H1 (cell line): ENCODE measurements at regions not wholly inside any gene's neighbourhood (a gene's known extent, or its start where the extent isn't known, plus 50 kb on each side); places are given as distances from the start of the nearest gene placed in this dataset.

Source experiments
- CTCF ChIA-PET: fragments of 300-600 bp; sonication (Branson Sonifier 250); formaldehyde crosslinking; loops from one replicate; lab custom pipeline; 2021; ENCODE audit not compliant: partially characterized antibody; lab: Charles Lee
- POLR2A ChIA-PET: fragments of 300-600 bp; sonication (Branson Sonifier 250); formaldehyde crosslinking; loops from one replicate; lab custom pipeline; 2021; ENCODE audit warnings: inconsistent platforms; ENCODE audit not compliant: partially characterized antibody; lab: Charles Lee
- DNase-seq, 2 experiments: peaks; one replicate each; pipeline versions ENCODE4 v3.0.0 to v3.0.0-alpha.2; 2010 to 2022; ENCODE audit warnings: low spot score in 2 of 2, low read depth in 1 of 2, mixed read lengths in 1 of 2
- FAIRE-seq: peaks from 2 replicates; lab custom pipeline; 2011; peaks lifted over from hg19 to GRCh38; lab: Jason Lieb, UNC
- H2AFZ ChIP-seq: 2 replicates; pipeline ENCODE4 v1.8.1; 2012; ENCODE audit warnings: low read length, inconsistent platforms
- H2AK5ac ChIP-seq: 2 replicates; pipeline ENCODE4 v1.6.1; 2013; ENCODE audit warnings: low read depth, low read length
- H2BK120ac ChIP-seq: replicated peaks from 2 replicates; pipeline ENCODE3; 2013; ENCODE audit warnings: low read depth, low read length, inconsistent platforms
- H2BK12ac ChIP-seq: 2 replicates; pipeline ENCODE4 v1.6.1; 2013; ENCODE audit warnings: low read depth, low read length
- H2BK15ac ChIP-seq: 2 replicates; pipeline ENCODE4 v1.6.1; 2013; ENCODE audit warnings: low read length
- H2BK20ac ChIP-seq: 2 replicates; pipeline ENCODE4 v1.6.1; 2013; ENCODE audit warnings: low read length
- H2BK5ac ChIP-seq: 2 replicates; pipeline ENCODE4 v1.6.1; 2013; ENCODE audit warnings: low read depth, low read length
- H3K14ac ChIP-seq: 2 replicates; pipeline ENCODE4 v1.6.1; 2013; ENCODE audit warnings: inconsistent platforms; ENCODE audit not compliant: insufficient read length
- H3K18ac ChIP-seq: 2 replicates; pipeline ENCODE4 v1.6.1; 2013; ENCODE audit warnings: low read length; ENCODE audit errors: extremely low read depth
- H3K23ac ChIP-seq: 2 replicates; pipeline ENCODE4 v1.6.1; 2013; ENCODE audit warnings: inconsistent platforms; ENCODE audit not compliant: insufficient read length
- H3K23me2 ChIP-seq: 2 replicates; pipeline ENCODE4 v1.6.1; 2013; ENCODE audit warnings: low read depth, low read length
- H3K27ac ChIP-seq: 2 replicates; pipeline ENCODE4 v1.6.1; 2011; ENCODE audit warnings: low read depth, low read length, inconsistent platforms
- H3K27me3 ChIP-seq, 4 experiments: replicated peaks in 1 of 4; 1 replicate in 1 of 4; 2 replicates in 3 of 4; pipeline versions ENCODE4 v1.6.1 to v1.8.1; 2011 to 2013; ENCODE audit warnings: low read length in 3 of 4, mild to moderate bottlenecking in 3 of 4, inconsistent platforms in 2 of 4, mixed read lengths in 2 of 4, moderate library complexity in 1 of 4; ENCODE audit not compliant: control insufficient read depth in 3 of 4, insufficient read depth in 3 of 4; ENCODE audit errors: extremely low read depth in 1 of 4
- H3K36me3 ChIP-seq, 4 experiments: 2 replicates each; pipeline versions ENCODE4 v1.6.1 to v1.8.1; 2011 to 2013; ENCODE audit warnings: mild to moderate bottlenecking in 4 of 4, low read length in 3 of 4, moderate library complexity in 2 of 4, control low read depth in 1 of 4, inconsistent platforms in 1 of 4; ENCODE audit not compliant: insufficient read depth in 4 of 4, control insufficient read depth in 2 of 4
- H3K4ac ChIP-seq: replicated peaks from 2 replicates; pipeline ENCODE3; 2013; ENCODE audit warnings: low read length, low read depth, mixed read lengths, inconsistent platforms; ENCODE audit not compliant: insufficient read length
- H3K4me1 ChIP-seq, 4 experiments: replicated peaks in 1 of 4; 1 replicate in 1 of 4; 2 replicates in 3 of 4; pipeline versions ENCODE4 v1.6.1 to v1.8.1; 2011 to 2013; ENCODE audit warnings: low read length in 3 of 4, inconsistent platforms in 2 of 4, mixed read lengths in 1 of 4; ENCODE audit not compliant: insufficient read depth in 4 of 4, control insufficient read depth in 3 of 4
- H3K4me2 ChIP-seq, 2 experiments: 2 replicates each; pipeline versions ENCODE4 v1.6.1 to v1.8.1; 2011 to 2013; ENCODE audit warnings: low read depth in 2 of 2, low read length in 2 of 2, control low read depth in 1 of 2, inconsistent platforms in 1 of 2, mild to moderate bottlenecking in 1 of 2; ENCODE audit not compliant: insufficient read depth in 1 of 2
- H3K4me3 ChIP-seq, 4 experiments: fragments of 200-600, 300-600 bp in 1 of 4; sonication (generic), shearing (Covaris generic), sonication (Bioruptor Twin) in 1 of 4; 2 replicates each; pipeline versions ENCODE4 v1.5.1 to v1.8.1; 2011 to 2016; ENCODE audit warnings: low read length in 4 of 4, low read depth in 3 of 4, control low read depth in 2 of 4, inconsistent platforms in 2 of 4, mild to moderate bottlenecking in 2 of 4, mixed read lengths in 1 of 4, moderate library complexity in 1 of 4; ENCODE audit not compliant: insufficient read depth in 2 of 4; ENCODE audit errors: extremely low read depth in 1 of 4
- H3K56ac ChIP-seq: replicated peaks from 2 replicates; pipeline ENCODE3; 2013; ENCODE audit warnings: low read depth, mild to moderate bottlenecking, mixed read lengths, low read length, inconsistent platforms; ENCODE audit not compliant: insufficient read length
- H3K79me1 ChIP-seq: 2 replicates; pipeline ENCODE4 v1.6.1; 2013; ENCODE audit warnings: low read depth, low read length, control low read depth
- H3K79me2 ChIP-seq, 2 experiments: 2 replicates each; pipeline versions ENCODE4 v1.6.1 to v1.8.1; 2012 to 2013; ENCODE audit warnings: low read length in 2 of 2, mild to moderate bottlenecking in 2 of 2, inconsistent platforms in 1 of 2; ENCODE audit not compliant: insufficient read depth in 2 of 2, control insufficient read depth in 1 of 2
- H3K9ac ChIP-seq, 4 experiments: replicated peaks in 1 of 4; 1 replicate in 1 of 4; 2 replicates in 3 of 4; pipeline versions ENCODE4 v1.6.1 to v1.8.1; 2011 to 2013; ENCODE audit warnings: low read depth in 3 of 4, low read length in 3 of 4, control low read depth in 2 of 4, mild to moderate bottlenecking in 2 of 4, moderate library complexity in 2 of 4, inconsistent platforms in 1 of 4; ENCODE audit errors: extremely low read depth in 1 of 4
- H3K9me3 ChIP-seq, 2 experiments: 2 replicates each; pipeline versions ENCODE4 v1.6.1 to v1.8.1; 2012 to 2013; ENCODE audit warnings: mild to moderate bottlenecking in 2 of 2, moderate library complexity in 2 of 2, control low read depth in 1 of 2, inconsistent platforms in 1 of 2, low read depth in 1 of 2, low read length in 1 of 2, mixed read lengths in 1 of 2; ENCODE audit not compliant: insufficient read depth in 2 of 2
- H4K20me1 ChIP-seq, 2 experiments: replicated peaks in 1 of 2; 2 replicates each; pipeline versions ENCODE3 to v1.8.1; 2011 to 2013; ENCODE audit warnings: inconsistent platforms in 2 of 2, low read length in 2 of 2, mild to moderate bottlenecking in 1 of 2; ENCODE audit not compliant: insufficient read depth in 2 of 2, control insufficient read depth in 1 of 2
- H4K5ac ChIP-seq: 2 replicates; pipeline ENCODE4 v1.6.1; 2013; ENCODE audit warnings: low read length, low read depth, mixed read lengths, inconsistent platforms; ENCODE audit not compliant: insufficient read length
- H4K8ac ChIP-seq: 2 replicates; pipeline ENCODE4 v1.8.0; 2013; ENCODE audit warnings: mild to moderate bottlenecking, moderate library complexity, low read length, inconsistent platforms; ENCODE audit not compliant: insufficient read depth; ENCODE audit errors: extremely low read depth
- H4K91ac ChIP-seq: replicated peaks from 2 replicates; pipeline ENCODE3; 2013; ENCODE audit warnings: low read length, mixed read lengths, inconsistent platforms; ENCODE audit not compliant: insufficient read length
- GABPA ChIP-seq: IDR thresholded peaks from 2 replicates; pipeline ENCODE4 v1.6.1; 2011; ENCODE audit warnings: mild to moderate bottlenecking, low read length, moderate library complexity, borderline replicate concordance; ENCODE audit not compliant: insufficient read depth
- HDAC2 ChIP-seq, 2 experiments: fragments of 300-600 bp in 1 of 2; sonication (generic) in 1 of 2; IDR thresholded peaks; 2 replicates each; pipeline ENCODE4 v1.6.1; 2011 to 2012; ENCODE audit warnings: low read depth in 2 of 2, low read length in 2 of 2, mild to moderate bottlenecking in 2 of 2, moderate library complexity in 2 of 2, borderline replicate concordance in 1 of 2, inconsistent platforms in 1 of 2
- RNF2 ChIP-seq: fragments of 200-900, 300-1000 bp; sonication (generic); IDR thresholded peaks from 2 replicates; pipeline ENCODE4 v1.7.1; 2016; ENCODE audit warnings: borderline replicate concordance, low read depth, mild to moderate bottlenecking, antibody characterized with exemption, low read length; ENCODE audit not compliant: poor library complexity, severe bottlenecking; ENCODE audit errors: missing control alignments
- YY1 ChIP-seq: IDR thresholded peaks from 2 replicates; pipeline ENCODE4 v1.6.1; 2011; ENCODE audit warnings: low read depth, mild to moderate bottlenecking, low read length
- WGBS, 2 experiments: shearing (Covaris generic) in 1 of 2; methylation state at CpG; one replicate each; pipeline versions ENCODE4 v1.1.6 to v1.1.7; 2013 to 2015; ENCODE audit warnings: low lambda C conversion rate in 2 of 2, mixed read lengths in 2 of 2, inconsistent platforms in 1 of 2, low coverage in 1 of 2, missing lambda C conversion rate in 1 of 2; ENCODE audit not compliant: insufficient replicate concordance in 2 of 2, insufficient coverage in 1 of 2, insufficient read length in 1 of 2; ENCODE audit errors: extremely low coverage in 1 of 2, missing lambda C conversion rate in 1 of 2; 5-methylcytosine and 5-hydroxymethylcytosine counted together
- TF ChIP-seq, protein P1 (sequence below): IDR thresholded peaks from 2 replicates; pipeline ENCODE4 v1.6.1; 2012; ENCODE audit warnings: inconsistent platforms
- TF ChIP-seq, protein P2 (sequence below): IDR thresholded peaks from 2 replicates; pipeline ENCODE4 v1.6.1; 2011; ENCODE audit warnings: low read length, improper control_type of control experiment
- TF ChIP-seq, protein P3 (sequence below): IDR thresholded peaks from 2 replicates; pipeline ENCODE4 v1.6.1; 2012; ENCODE audit warnings: low read length, inconsistent platforms

DNA sequence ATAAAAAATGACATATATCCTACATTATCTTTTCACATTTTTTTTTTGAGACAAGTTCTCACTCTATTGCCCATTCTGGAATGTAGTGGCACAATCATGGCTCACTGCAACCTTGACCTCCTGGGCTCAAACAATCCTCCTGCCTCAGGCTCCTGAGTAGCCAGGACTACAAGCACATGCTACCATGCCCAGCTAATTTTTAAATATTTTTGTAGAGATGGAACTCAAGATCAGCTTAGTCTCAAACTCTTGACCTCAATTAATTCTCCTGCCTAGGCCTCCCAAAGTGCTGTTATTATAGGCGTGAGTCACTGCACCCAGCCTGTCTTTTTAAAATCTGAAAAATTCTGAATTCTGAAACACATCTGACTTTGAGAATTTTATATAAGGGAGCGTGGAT is 241.9 kb upstream of the DCN start:
- ChIA-PET POLR2A (no interaction called here), CTCF (no interaction called here)
- H3K79me1 ChIP-seq: no peaks in the 10 kb centered on the region
- no peaks in the 10 kb centered on the region for H3K9me3 ChIP-seq
- no peak overlapping the region for H3K56ac ChIP-seq
- no peak overlapping the region for H4K91ac ChIP-seq
- no peak overlapping the region for H3K23ac ChIP-seq
- H3K4me3 ChIP-seq: no peak overlapping the region
- peaks cover 0 to 7% (median 0%) of the 10 kb centered on the region in 4 experiments; a peak in 2 of 7 replicates for H3K4me1 ChIP-seq
- DNase-seq: no peak
- H3K27me3 ChIP-seq: no peaks in the 10 kb centered on the region
- no peak overlapping the region for H2BK15ac ChIP-seq
- H3K14ac ChIP-seq: no peak overlapping the region
- H2BK12ac ChIP-seq: no peak overlapping the region
- no peak overlapping the region for H2BK20ac ChIP-seq
- no peak overlapping the region for H4K8ac ChIP-seq
- no peak overlapping the region for H2AK5ac ChIP-seq
- no peak overlapping the region for H3K18ac ChIP-seq
- H2BK5ac ChIP-seq: no peak overlapping the region
- no peak overlapping the region for H3K9ac ChIP-seq
- no peaks in the 10 kb centered on the region for H3K36me3 ChIP-seq
- H3K23me2 ChIP-seq: no peaks in the 10 kb centered on the region
- no peak overlapping the region for H4K5ac ChIP-seq
- H3K4me2 ChIP-seq: no peak overlapping the region
- no peak overlapping the region for H2BK120ac ChIP-seq
- H4K20me1 ChIP-seq: no peaks in the 10 kb centered on the region
- H3K79me2 ChIP-seq: no peaks in the 10 kb centered on the region
- 91% methylated on average over 2 of the region's 2 CpGs; no CpG with 5 or more reads in 1 of the 2 experiments for WGBS, 2 experiments
- H3K4ac ChIP-seq: no peak overlapping the region
- H2AFZ ChIP-seq: no peak overlapping the region
- TF ChIP-seq GABPA (no peak), HDAC2 (IDR thresholded peaks at IDR 0.05; ENCODE audit: borderline replicate concordance in 1 of 2, low read depth in 2 of 2, low read length in 2 of 2) (no peak), RNF2 (no peak), YY1 (no peak)
- TF ChIP-seq, protein P1, sequence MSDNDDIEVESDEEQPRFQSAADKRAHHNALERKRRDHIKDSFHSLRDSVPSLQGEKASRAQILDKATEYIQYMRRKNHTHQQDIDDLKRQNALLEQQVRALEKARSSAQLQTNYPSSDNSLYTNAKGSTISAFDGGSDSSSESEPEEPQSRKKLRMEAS: no peak
- TF ChIP-seq, protein P2, sequence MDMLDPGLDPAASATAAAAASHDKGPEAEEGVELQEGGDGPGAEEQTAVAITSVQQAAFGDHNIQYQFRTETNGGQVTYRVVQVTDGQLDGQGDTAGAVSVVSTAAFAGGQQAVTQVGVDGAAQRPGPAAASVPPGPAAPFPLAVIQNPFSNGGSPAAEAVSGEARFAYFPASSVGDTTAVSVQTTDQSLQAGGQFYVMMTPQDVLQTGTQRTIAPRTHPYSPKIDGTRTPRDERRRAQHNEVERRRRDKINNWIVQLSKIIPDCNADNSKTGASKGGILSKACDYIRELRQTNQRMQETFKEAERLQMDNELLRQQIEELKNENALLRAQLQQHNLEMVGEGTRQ: no peak
- TF ChIP-seq, protein P3, sequence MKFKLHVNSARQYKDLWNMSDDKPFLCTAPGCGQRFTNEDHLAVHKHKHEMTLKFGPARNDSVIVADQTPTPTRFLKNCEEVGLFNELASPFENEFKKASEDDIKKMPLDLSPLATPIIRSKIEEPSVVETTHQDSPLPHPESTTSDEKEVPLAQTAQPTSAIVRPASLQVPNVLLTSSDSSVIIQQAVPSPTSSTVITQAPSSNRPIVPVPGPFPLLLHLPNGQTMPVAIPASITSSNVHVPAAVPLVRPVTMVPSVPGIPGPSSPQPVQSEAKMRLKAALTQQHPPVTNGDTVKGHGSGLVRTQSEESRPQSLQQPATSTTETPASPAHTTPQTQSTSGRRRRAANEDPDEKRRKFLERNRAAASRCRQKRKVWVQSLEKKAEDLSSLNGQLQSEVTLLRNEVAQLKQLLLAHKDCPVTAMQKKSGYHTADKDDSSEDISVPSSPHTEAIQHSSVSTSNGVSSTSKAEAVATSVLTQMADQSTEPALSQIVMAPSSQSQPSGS: no peak
- FAIRE-seq: no peak
- no peak overlapping the region for H3K27ac ChIP-seq
